Kidney epithelial cell (primary cell): ENCODE measurements at regions not wholly inside any gene's neighbourhood (a gene's known extent, or its start where the extent isn't known, plus 50 kb on each side); places are given as distances from the start of the nearest gene placed in this dataset.

ENCODE experiments used
- DNase-seq: peaks from one replicate; pipeline ENCODE4 v3.0.0-alpha.2; 2010; ENCODE audit warnings: low read depth
- H3K27me3 ChIP-seq: 2 replicates; pipeline ENCODE4 v1.6.0; 2011; ENCODE audit warnings: low read length; ENCODE audit not compliant: control insufficient read depth, insufficient read depth
- H3K36me3 ChIP-seq: 2 replicates; pipeline ENCODE4 v1.5.1; 2011; ENCODE audit warnings: low read length; ENCODE audit not compliant: control insufficient read depth, insufficient read depth
- H3K4me3 ChIP-seq: 2 replicates; pipeline ENCODE4 v1.5.1; 2011; ENCODE audit warnings: low read depth, mild to moderate bottlenecking, control low read depth, low read length
- TF ChIP-seq, protein P1 (sequence below): IDR thresholded peaks from 2 replicates; pipeline ENCODE4 v1.5.1; 2011; ENCODE audit warnings: mild to moderate bottlenecking, moderate library complexity, low read length, control low read depth, inconsistent platforms; ENCODE audit not compliant: insufficient read depth, poor library complexity, severe bottlenecking

DNA sequence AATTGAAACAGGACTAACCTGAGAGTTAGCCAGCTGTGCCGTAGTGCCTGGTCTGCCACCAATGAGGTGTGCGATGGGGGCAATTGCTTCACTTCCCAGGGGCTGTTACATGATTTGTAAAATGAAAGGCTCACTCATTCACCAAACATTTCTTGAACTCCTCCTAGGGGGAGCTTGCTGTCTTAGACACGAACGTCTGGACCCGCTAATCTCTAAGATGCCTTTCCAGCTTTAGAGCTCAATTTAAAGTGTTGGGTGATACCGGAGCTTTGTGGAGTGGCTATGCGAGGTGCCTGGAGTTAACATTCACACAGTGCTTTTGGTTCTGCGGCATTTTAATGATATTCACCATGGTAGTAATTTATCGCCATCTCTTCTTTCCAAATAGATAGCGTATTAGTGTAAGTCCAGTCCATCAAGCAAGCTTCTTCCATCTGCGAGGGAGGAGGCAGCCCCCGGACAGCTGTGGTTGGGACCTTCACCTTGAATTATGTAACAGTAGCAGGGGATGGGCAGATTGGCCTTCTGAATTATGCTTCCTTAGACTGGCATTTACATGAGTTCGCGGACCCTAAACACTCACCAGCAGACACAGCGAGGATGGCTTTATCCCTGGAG, 179.9 kb downstream of the ADSS2 start:
- Histone ChIP-seq H3K27me3 (no peaks in the 10 kb centered on the region), H3K4me3 (no peak overlapping the region), H3K36me3 (no peaks in the 10 kb centered on the region)
- TF ChIP-seq, protein P1, sequence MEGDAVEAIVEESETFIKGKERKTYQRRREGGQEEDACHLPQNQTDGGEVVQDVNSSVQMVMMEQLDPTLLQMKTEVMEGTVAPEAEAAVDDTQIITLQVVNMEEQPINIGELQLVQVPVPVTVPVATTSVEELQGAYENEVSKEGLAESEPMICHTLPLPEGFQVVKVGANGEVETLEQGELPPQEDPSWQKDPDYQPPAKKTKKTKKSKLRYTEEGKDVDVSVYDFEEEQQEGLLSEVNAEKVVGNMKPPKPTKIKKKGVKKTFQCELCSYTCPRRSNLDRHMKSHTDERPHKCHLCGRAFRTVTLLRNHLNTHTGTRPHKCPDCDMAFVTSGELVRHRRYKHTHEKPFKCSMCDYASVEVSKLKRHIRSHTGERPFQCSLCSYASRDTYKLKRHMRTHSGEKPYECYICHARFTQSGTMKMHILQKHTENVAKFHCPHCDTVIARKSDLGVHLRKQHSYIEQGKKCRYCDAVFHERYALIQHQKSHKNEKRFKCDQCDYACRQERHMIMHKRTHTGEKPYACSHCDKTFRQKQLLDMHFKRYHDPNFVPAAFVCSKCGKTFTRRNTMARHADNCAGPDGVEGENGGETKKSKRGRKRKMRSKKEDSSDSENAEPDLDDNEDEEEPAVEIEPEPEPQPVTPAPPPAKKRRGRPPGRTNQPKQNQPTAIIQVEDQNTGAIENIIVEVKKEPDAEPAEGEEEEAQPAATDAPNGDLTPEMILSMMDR: no peak
- no peak for DNase-seq

DNA sequence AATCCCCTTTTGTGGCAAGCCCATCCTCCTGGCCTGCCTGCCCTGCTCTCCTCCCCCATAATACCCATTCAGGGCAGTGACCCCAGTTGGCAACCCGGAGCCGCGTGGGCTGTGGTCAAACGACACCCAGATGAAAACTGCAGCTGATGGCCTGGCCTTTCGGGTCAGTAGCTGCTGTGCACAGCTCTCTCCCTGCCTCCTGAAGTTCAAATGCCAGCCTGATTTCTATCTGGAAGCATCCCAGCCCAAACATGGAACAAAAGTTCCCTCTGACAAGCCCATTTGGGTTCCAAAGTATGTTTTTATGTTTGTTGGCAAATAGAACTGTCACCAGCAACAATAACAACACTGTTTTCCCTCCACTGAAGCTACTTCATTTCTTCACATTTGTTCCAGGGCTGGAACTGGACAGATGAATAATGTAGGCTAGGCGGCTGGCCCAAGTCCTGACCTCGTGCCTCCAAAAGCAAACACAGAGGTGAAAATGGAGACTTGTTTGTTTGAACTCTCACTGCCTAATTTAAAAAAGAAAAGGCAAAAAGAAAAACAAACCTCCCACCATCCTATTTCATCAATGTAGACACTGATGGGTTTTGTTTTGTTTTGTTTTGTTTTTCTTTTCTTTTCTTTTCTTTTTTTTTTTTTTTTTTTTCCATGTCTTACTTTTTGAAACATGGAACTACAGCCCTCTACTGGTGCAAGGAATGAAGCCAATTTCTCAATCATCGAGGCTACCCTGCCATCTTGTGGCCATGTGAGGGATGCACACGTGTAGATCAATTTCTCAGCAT, 179.0 kb downstream of the ADSS2 start:
- DNase-seq: peak; percentile 35
- no peak overlapping the region for H3K4me3 ChIP-seq
- H3K36me3 ChIP-seq: no peaks in the 10 kb centered on the region
- H3K27me3 ChIP-seq: no peaks in the 10 kb centered on the region
- TF ChIP-seq, protein P1: peak; percentile 94

DNA sequence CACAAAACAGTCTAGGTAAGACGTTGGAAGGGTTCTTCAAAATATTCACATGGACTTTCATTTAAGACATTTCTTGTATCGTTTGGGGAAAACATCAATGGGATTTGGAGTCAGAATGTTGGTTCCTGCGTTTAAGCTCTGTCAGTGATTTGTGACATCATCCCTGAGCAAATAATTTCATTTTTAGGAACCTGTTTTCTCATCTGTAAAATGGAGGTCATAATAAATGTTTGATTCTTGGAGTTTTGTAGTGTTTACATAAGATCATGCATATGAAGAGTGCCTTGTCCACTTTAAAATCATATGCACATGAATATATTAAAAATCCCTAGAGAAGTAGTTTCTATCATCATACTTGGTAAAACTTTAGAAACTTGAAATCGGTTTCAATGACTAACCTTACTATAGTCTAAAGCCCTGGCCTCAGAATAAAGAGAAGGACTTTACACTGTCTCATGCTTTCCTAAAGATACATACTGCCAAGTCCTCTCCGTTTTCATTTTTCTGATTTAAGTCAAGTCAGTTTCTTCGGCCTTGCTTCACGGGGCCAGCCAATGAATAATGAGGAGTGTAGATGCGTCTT, 178.4 kb downstream of the ADSS2 start:
- Histone ChIP-seq H3K4me3 (no peak overlapping the region), H3K27me3 (no peaks in the 10 kb centered on the region), H3K36me3 (no peaks in the 10 kb centered on the region)
- DNase-seq: no peak
- TF ChIP-seq, protein P1: no peak

DNA sequence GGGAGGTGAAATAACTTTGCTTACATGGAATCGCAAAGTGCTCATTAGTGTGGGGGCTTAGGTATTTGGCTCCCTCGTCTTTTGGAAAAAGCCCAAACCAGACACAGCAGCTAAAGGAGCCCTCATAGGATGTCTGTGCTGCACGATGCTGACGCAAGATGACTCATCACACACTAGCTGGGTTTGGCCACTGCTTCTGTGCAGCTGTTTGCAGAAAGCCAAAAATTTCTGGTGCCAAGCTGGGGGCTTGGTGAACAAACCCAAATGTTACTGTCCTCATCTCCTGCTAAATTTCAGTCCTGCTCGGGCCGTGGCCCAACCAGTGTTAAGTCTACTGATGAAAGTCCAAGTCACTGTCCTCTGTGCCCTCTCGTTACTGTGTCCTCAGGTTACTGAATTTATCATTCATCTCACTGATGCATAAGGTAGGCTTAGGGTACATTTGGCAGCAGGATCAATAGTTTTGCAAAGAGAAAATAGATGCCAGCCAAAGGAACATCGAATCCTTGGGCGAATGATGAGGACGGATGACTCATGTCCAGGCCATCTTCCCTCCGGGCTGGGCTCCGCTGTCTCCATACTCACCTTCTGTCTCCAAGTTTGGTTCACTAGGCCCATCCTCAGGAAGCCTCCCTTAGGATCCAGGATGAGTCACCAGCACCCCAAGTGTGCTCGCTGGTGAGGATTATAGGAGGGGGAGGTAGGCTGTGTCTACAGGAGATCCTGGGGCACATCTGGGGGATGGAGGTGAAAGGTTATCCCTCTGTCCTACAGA, 177.7 kb downstream of the ADSS2 start:
- TF ChIP-seq, protein P1: no peak
- no peaks in the 10 kb centered on the region for H3K27me3 ChIP-seq
- no peaks in the 10 kb centered on the region for H3K36me3 ChIP-seq
- H3K4me3 ChIP-seq: no peak overlapping the region
- peak; percentile 59 for DNase-seq

DNA sequence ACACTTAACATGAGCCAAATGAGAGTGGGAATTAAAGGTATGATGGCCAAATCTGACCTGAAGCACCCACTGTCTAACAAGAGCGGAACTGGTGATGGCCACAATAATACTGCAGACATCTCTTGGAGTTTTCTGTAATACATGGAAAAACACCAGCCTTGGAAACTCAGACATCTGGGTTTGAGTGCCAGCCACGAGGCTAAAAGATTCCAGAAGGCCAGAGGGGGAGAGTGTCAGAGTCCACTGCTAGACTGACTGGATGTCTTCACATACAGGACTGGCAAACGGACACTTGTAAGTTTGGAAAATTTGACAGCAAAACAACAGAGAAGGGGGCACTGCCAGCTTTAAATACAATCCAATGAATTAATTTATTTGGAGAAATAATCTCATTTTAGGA, 175.1 kb downstream of the ADSS2 start:
- H3K27me3 ChIP-seq: no peaks in the 10 kb centered on the region
- H3K36me3 ChIP-seq: no peaks in the 10 kb centered on the region
- TF ChIP-seq, protein P1: no peak
- H3K4me3 ChIP-seq: no peak overlapping the region
- DNase-seq: no peak
